B cell (primary cell): ENCODE measurements at regions not wholly inside any gene's neighbourhood (a gene's known extent, or its start where the extent isn't known, plus 50 kb on each side); places are given as distances from the start of the nearest gene placed in this dataset.

Experiments
- ATAC-seq: fragments of 200-7000 bp; cut with Tn5 transposase; one replicate; pipeline ENCODE4 v1.10.0; 2021; ENCODE audit warnings: low read depth, mild to moderate bottlenecking, moderate number of reproducible peaks, moderate library complexity
- CTCF ChIA-PET: fragments of 350-600 bp; sonication (Branson Sonifier 250); formaldehyde crosslinking; loops from one replicate; lab custom pipeline; 2021; ENCODE audit warnings: antibody characterized with exemption, inconsistent platforms; lab: Charles Lee
- POLR2A ChIA-PET: fragments of 350-600 bp; sonication (Branson Sonifier 250); formaldehyde crosslinking; loops from one replicate; lab custom pipeline; 2021; ENCODE audit warnings: antibody characterized with exemption; lab: Charles Lee
- DNase-seq: peaks from one replicate; pipeline ENCODE4 v3.0.0; 2013
- H2AFZ ChIP-seq: 2 replicates; pipeline ENCODE4 v1.6.1; 2012; ENCODE audit warnings: mild to moderate bottlenecking, low read depth, low read length; ENCODE audit not compliant: insufficient read depth, poor library complexity, severe bottlenecking
- H3K27ac ChIP-seq, 2 donors: 1 replicate in 1 of 2; 2 replicates in 1 of 2; pipeline ENCODE4 v1.5.1; 2012 to 2013; ENCODE audit warnings: low read length in 2 of 2, mild to moderate bottlenecking in 2 of 2, moderate library complexity in 1 of 2
- H3K27me3 ChIP-seq, 4 experiments: fragments of 200-600 bp in 1 of 4; sonication (generic) in 1 of 4; replicated peaks in 1 of 4; 1 replicate in 2 of 4; 2 replicates in 2 of 4; pipeline versions ENCODE4 v1.6.1 to v1.7.0; 2013 to 2016; ENCODE audit warnings: low read length in 3 of 4, mild to moderate bottlenecking in 2 of 4, mixed read lengths in 1 of 4, moderate library complexity in 1 of 4; ENCODE audit not compliant: insufficient read depth in 4 of 4, control insufficient read depth in 3 of 4; ENCODE audit errors: control extremely low read depth in 1 of 4
- H3K36me3 ChIP-seq, 2 experiments: replicated peaks in 1 of 2; 1 replicate in 1 of 2; 2 replicates in 1 of 2; pipeline versions ENCODE4 v1.6.1 to v1.7.1; 2013; ENCODE audit warnings: low read length in 1 of 2; ENCODE audit not compliant: insufficient read depth in 2 of 2, control insufficient read depth in 1 of 2; ENCODE audit errors: control extremely low read depth in 1 of 2, extremely low read depth in 1 of 2
- H3K4me1 ChIP-seq, 2 donors: fragments of 200-600 bp in 1 of 2; sonication (generic) in 1 of 2; 1 replicate in 1 of 2; 2 replicates in 1 of 2; pipeline versions ENCODE4 v1.5.1 to v1.6.1; 2013 to 2017; ENCODE audit warnings: low read length in 2 of 2; ENCODE audit not compliant: control insufficient read depth in 2 of 2, insufficient read depth in 2 of 2
- H3K4me2 ChIP-seq: replicated peaks from 2 replicates; pipeline ENCODE3; 2012; ENCODE audit warnings: mild to moderate bottlenecking, low read depth, low read length; ENCODE audit not compliant: poor library complexity, severe bottlenecking
- H3K4me3 ChIP-seq, 5 experiments: fragments of 200-600 bp in 1 of 5; sonication (generic) in 1 of 5; 1 replicate in 3 of 5; 2 replicates in 2 of 5; pipeline versions ENCODE4 v1.5.1 to v1.7.0; 2011 to 2016; ENCODE audit warnings: low read length in 4 of 5, mild to moderate bottlenecking in 4 of 5, low read depth in 2 of 5, control low read depth in 1 of 5, moderate library complexity in 1 of 5; ENCODE audit not compliant: insufficient read depth in 1 of 5; ENCODE audit errors: control extremely low read depth in 1 of 5, extremely low read depth in 1 of 5
- H3K79me2 ChIP-seq: fragments of 200-600 bp; sonication (generic); one replicate; pipeline ENCODE4 v1.6.0; 2016; ENCODE audit warnings: low read length; ENCODE audit not compliant: control insufficient read depth, insufficient read depth
- H3K9ac ChIP-seq: fragments of 200-600 bp; sonication (generic); 2 replicates; pipeline ENCODE4 v1.6.1; 2017; ENCODE audit warnings: mild to moderate bottlenecking, low read length, moderate library complexity
- H3K9me3 ChIP-seq, 3 donors: one replicate each; pipeline versions ENCODE4 v1.6.1 to v1.7.1; 2013; ENCODE audit warnings: low read length in 2 of 3; ENCODE audit not compliant: control insufficient read depth in 2 of 3, insufficient read depth in 1 of 3; ENCODE audit errors: control extremely low read depth in 1 of 3
- H4K20me1 ChIP-seq: 2 replicates; pipeline ENCODE4 v1.6.0; 2012; ENCODE audit warnings: mild to moderate bottlenecking, low read length; ENCODE audit not compliant: insufficient read depth, control insufficient read depth, poor library complexity, severe bottlenecking
- H3K27ac Mint-ChIP-seq: one replicate; pipeline ENCODE4 v1.8.0; 2021; ENCODE audit warnings: mixed read lengths
- H3K27me3 Mint-ChIP-seq: one replicate; pipeline ENCODE4 v1.8.0; 2021; ENCODE audit warnings: mixed read lengths
- H3K4me1 Mint-ChIP-seq: one replicate; pipeline ENCODE4 v1.8.0; 2021; ENCODE audit warnings: mixed read lengths
- H3K4me3 Mint-ChIP-seq: one replicate; pipeline ENCODE4 v1.8.0; 2021; ENCODE audit warnings: mixed read lengths
- H3K9me3 Mint-ChIP-seq: one replicate; pipeline ENCODE4 v1.8.0; 2022; ENCODE audit warnings: mixed read lengths; ENCODE audit not compliant: insufficient read depth
- CTCF ChIP-seq: fragments of 200-600 bp; IDR thresholded peaks from one replicate; pipeline ENCODE4 v1.8.0; 2022; ENCODE audit warnings: antibody characterized with exemption, mild to moderate bottlenecking
- EZH2 ChIP-seq: IDR thresholded peaks from 2 replicates; pipeline ENCODE4 v1.6.1; 2012; ENCODE audit warnings: borderline replicate concordance, low read depth, mild to moderate bottlenecking, moderate library complexity, low read length; ENCODE audit not compliant: insufficient read depth, poor library complexity, severe bottlenecking
- WGBS: methylation state at CpG from one replicate; pipeline ENCODE4 v1.1.5; 2013; ENCODE audit warnings: missing lambda C conversion rate; ENCODE audit not compliant: insufficient coverage; 5-methylcytosine and 5-hydroxymethylcytosine counted together
- intact Hi-C: fragments of 100-400 bp; cut with micrococcal nuclease; formaldehyde crosslinking; loops from one replicate; pipeline ENCODE4 v1.10.0; 2022

GRCh38 chr13:63414247-63414646 lies 1998.6 kb upstream of the PCDH20 start:
- Histone ChIP-seq H3K27ac (no peak overlapping the region), H3K27me3 (no peaks in the 10 kb centered on the region), H2AFZ (no peak overlapping the region), H3K9ac (no peak overlapping the region), H3K36me3 (no peaks in the 10 kb centered on the region), H3K4me1 (no peaks in the 10 kb centered on the region), H3K4me3 (no peak overlapping the region), H3K9me3 (no peaks in the 10 kb centered on the region), H3K4me2 (no peak overlapping the region), H4K20me1 (no peaks in the 10 kb centered on the region), H3K79me2 (no peaks in the 10 kb centered on the region)
- ChIA-PET POLR2A (no interaction called here), CTCF (no interaction called here)
- intact Hi-C loops: no loop called here
- WGBS: no CpG with 5 or more reads among the region's 2 CpGs
- Mint-ChIP-seq H3K4me3 (no peak overlapping the region), H3K27me3 (no peaks in the 10 kb centered on the region), H3K4me1 (no peaks in the 10 kb centered on the region), H3K9me3 (peaks cover 5% of the 10 kb centered on the region), H3K27ac (no peak overlapping the region)
- TF ChIP-seq EZH2 (no peak), CTCF (no peak)
- ATAC-seq (no peak), DNase-seq (no peak)

GRCh38 chr13:63409791-63410351 lies 1994.2 kb upstream of the PCDH20 start:
- Histone ChIP-seq H4K20me1 (no peaks in the 10 kb centered on the region), H3K4me2 (no peak overlapping the region), H3K4me3 (no peak overlapping the region), H3K9me3 (no peaks in the 10 kb centered on the region), H3K27me3 (no peaks in the 10 kb centered on the region), H2AFZ (no peak overlapping the region), H3K4me1 (no peaks in the 10 kb centered on the region), H3K27ac (no peak overlapping the region), H3K9ac (no peak overlapping the region), H3K79me2 (no peaks in the 10 kb centered on the region), H3K36me3 (no peaks in the 10 kb centered on the region)
- CTCF ChIA-PET: no interaction called here
- Mint-ChIP-seq H3K9me3 (peaks cover 2% of the 10 kb centered on the region), H3K4me3 (no peak overlapping the region), H3K27ac (no peak overlapping the region), H3K27me3 (no peaks in the 10 kb centered on the region), H3K4me1 (no peaks in the 10 kb centered on the region)
- TF ChIP-seq EZH2 (no peak), CTCF (no peak)
- ATAC-seq: no peak
- DNase-seq: no peak
- POLR2A ChIA-PET: no interaction called here
- intact Hi-C loops: no loop called here
- 100% methylated on average over 1 of the region's 7 CpGs for WGBS
